CD4-positive, alpha-beta T cell treated with Interleukin-1 beta for 1 hour (primary cell): ENCODE measurements at regions not wholly inside any gene's neighbourhood (a gene's known extent, or its start where the extent isn't known, plus 50 kb on each side); places are given as distances from the start of the nearest gene placed in this dataset.
"Not testable (repeated sequence)": the region's sequence is repeated elsewhere in the genome, so short reads cannot be mapped to it uniquely, and the experiment has no call there.

Experiments used
- DNase-seq, 2 donors: peaks; one replicate each; pipeline ENCODE4 v3.0.0-alpha.2; 2020 to 2022

GRCh38 chr15:96051598-96051997, 278.9 kb upstream of the NR2F2 start:
- no peak for DNase-seq

DNA sequence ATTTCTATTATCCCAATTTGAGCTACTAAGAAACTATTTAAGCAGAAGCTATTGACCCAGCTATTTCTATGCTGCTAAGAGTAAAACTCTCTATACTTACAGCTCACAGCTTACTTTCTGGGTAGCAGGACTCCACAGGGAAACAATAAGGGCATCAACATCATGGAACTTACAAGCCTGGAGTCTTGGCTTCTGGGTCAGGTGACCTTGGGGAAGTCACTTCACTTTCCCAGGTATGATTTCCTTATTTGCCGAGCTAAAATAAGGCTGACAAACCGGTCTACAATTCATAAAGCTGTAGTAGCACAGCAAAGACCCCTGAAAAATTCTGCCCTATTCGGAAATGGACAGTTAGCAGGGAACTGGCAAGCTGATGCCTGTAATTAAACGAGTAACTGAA, 278.3 kb upstream of the NR2F2 start:
- DNase-seq = no peak

- no peak for DNase-seq
These were observed 277.9 kb upstream of the NR2F2 start for GRCh38 chr15:96052572-96053030.

DNA sequence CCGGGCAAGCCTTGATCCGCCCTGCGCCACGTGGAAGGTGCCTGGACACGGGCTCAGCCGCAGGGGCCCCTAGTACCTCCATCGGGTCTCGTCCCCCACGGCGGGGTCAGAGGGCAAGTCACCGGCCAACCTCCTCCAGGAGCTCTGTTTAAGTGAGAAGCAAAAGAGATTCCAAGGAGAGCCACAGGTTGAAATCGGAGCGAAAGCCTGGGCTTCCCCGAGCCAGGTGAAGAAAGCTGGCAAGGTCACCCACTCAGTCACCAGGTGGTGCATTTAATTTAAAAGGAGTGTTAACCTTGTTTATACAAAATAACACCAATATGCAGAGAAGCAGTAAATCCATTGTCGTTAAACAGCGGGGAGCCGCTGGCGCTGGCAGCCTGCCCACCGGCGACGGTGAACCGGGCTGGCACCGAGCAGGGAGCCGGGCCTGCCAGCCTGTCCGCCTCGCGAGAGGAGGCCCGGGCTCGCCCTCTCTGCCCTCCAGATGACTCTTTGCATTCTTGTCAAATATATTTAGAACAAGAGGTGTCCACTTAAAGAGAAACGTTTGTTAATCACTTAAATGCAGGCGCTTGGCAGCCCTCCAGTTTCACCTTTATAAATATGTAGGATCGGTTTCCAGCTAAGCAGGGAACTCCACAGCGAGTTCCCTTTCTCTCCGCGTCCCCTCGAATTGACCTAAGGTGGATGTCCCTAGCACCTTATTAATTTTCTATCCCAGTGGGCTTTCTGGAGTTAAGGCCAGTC, 277.3 kb upstream of the NR2F2 start:
- no peak for DNase-seq

GRCh38 chr15:96053781-96054428, 276.6 kb upstream of the NR2F2 start:
- no peak for DNase-seq

- no peak for DNase-seq
These were observed 275.9 kb upstream of the NR2F2 start for GRCh38 chr15:96054621-96055020.

DNA sequence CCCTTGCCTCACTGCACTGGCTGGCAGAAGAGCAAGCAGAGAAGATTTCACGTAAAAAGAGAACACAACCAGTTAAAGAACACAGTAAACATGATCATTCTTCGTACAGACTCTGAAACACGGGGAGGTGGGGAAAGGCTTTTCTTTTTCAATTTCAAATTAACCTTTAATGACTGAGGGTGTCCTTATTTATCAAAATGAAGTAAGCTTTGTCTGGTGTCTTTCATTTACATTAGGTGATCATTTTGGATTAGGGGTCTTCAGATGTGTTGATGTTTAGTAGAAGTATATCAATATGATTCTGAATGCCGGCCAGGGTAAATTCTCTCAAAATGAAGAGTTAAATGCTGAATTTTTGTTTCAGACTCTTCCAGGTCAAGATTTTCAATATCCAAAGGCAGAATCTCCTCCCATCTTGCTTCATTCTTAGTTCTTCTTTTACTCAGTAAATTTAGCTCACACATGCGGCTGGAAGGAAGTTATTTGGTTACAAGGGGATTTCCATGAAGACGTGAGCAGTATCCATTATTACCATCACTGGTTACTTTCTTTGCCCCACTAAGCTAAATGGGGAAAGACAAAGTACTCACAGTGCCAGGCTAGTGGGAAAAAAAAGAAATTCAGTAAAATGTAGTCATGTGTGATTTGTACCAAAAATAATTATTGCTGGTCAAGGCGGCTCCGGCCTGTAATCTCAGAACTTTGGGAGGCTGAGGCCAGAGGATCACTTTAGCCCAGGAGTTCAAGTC, 272.2 kb upstream of the NR2F2 start:
- DNase-seq = no peak

- not testable (repeated sequence) for DNase-seq
These were observed 271.7 kb upstream of the NR2F2 start for GRCh38 chr15:96058852-96059103.

DNA sequence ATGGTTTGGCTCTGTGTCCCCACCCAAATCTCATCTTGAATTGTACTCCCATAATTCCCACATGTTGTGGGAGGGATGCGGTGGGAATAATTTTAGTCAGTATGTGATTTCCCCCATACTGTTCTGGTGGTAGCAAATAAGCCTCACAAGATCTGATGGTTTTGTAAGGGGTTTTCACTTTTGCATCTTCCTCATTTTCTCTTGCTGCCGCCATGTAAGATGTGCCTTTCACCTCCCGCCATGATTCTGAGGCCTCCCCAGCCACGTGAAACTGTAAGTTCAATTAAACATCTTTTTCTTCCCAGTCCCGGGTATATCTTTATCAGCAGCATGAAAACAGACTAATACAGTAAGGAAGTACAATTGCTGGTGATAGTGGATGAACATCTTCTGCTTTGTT, 269.9 kb upstream of the NR2F2 start:
- not testable (repeated sequence) for DNase-seq

GRCh38 chr15:96064351-96064756, 266.1 kb upstream of the NR2F2 start:
- no peak for DNase-seq

DNA sequence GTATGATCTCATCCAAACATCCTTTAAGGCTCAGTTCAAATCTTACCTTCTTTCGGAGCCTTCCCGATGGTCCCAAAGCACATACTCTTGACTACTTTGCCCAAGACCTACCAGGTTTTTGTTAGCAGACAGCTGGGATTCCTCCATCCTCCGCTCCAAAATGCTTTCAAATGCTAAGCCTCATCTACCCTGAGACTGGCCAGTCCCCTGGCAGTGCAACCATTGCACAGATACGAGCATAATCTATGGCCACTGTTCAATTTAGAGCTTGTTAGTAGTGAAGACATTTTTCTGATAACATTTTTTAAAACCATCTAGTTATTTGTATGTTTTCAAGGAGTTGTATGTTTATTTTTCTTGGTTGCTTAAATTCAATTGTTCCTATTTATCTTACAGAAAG, 264.4 kb upstream of the NR2F2 start:
- DNase-seq = no peak

DNA sequence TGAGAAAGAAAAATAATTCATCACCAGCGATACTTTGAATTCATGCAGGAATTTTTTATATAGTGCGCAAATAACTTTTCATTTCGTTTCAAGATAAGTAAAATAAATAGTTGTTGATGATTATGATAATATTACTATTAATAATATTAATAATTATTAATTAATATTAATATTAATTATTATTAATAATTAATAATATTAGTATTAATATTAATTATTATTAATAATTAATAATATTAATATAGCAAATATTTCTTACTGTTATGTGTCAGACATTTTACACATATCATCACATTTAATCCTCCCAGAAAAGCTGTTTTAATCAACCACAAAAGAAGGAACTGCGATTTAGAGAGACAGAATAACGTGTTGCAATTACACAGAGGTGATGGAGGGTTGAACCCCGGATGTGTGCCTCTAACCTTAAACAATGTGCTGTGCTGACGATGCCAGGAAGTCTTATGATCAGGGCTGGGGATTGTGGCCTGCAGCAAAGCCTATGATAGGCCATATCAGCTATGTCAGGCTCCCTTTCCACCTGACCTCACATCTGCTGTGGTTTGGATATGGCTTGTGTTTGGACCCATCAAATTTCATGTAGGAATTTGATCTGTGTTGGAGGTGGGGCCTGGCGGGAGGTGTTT, 263.5 kb upstream of the NR2F2 start:
- no peak for DNase-seq

GRCh38 chr15:96067677-96068076, 262.8 kb upstream of the NR2F2 start:
- no peak for DNase-seq

DNA sequence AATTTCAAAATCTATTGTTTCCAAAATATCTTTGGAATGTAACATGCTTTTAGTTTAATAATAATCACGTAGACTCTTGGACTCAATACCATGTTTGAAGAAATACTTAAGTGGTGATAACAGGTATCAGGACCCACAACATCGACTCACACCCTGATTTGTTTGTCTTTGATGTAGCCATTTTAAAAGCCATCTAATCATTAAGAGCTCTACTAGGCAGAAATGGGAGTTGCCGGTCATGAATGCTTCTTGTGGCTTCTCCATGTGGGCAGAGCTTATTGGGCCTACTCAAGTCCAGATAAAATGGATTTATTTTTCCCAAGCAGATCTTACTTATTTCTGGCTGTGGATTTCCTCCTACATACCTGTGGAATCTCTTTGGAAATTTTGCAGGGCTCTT, 261.6 kb upstream of the NR2F2 start:
- DNase-seq = no peak

DNA sequence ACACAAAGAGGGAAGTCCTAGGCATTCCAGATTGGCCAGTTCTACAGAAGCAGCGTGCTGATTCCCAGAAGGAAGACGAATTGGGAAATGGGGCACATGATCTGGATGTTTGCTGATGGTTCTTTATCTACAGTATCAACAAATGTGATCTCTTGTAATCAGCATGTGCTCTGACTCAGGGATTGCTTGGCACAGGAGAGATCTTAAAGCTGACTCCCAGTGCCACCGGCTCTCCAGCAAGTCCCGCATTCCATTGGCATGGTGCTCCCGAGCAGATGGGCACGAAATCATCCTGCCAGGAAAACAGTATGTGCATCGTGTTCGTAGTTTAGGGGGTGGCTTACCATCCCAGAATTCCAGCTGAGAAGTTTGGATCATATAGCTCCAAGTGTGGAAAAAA, 259.9 kb upstream of the NR2F2 start:
- no peak for DNase-seq

GRCh38 chr15:96072821-96073220, 257.7 kb upstream of the NR2F2 start:
- no peak for DNase-seq

DNA sequence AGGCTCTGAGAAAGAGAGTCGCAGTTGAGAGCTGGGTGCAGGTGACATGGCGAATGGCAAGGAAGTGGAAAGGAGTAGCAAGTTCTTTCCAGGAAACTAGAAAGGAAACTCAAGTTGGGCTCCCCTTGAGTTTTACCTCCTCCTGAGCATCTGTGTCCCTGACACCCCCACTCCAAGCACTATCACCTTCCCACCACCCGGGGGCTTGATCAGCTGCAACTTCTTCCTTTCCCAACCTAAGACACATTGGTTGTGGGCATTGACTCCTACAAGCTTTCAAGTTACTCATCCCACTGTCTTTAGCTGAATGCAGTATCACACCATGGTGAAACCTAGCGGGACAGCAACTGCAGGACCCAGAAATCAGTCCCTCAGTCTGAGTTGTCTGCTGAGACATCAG, 256.6 kb upstream of the NR2F2 start:
- no peak for DNase-seq

DNA sequence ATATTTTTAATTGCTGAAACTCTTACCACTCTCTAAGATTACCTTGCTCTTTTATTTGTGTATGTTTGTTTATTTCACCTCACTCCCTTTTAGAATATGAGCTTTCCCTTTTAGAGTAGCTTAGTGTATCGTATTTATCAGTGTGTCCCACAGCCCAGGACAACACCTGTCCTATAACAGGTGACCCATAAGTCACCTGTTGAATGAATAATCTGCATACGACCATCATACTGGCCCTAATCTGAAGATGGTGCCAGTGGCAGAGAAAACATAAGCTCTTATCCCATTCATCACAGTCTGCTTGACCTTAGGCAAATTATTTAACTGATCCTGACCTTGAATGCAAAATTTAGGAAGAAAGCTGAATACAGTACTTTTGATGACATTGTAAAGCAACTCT, 254.6 kb upstream of the NR2F2 start:
- no peak for DNase-seq

GRCh38 chr15:96076350-96076749, 254.2 kb upstream of the NR2F2 start:
- no peak for DNase-seq

GRCh38 chr15:96079041-96079440, 251.5 kb upstream of the NR2F2 start:
- no peak for DNase-seq

DNA sequence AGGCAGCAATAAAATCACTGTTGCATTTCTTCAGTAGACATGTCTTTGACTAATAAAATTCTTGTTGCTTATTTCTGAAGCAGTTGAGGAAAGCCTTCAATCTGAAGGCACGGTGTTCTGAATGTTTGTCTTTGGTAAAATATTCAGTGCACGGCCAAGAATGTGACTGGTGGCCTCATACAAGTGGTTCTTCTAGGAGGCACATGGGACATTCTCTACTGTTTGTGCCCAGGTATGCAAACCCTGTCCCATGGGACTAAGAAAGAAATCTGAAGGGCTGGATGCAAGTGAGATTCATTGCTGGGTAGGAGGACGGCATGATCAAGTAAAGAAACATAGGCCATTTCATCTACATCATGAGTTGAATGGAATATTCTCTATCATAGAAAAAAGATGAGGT, 250.6 kb upstream of the NR2F2 start:
- DNase-seq = no peak

GRCh38 chr15:96086164-96086563, 244.3 kb upstream of the NR2F2 start:
- no peak for DNase-seq

DNA sequence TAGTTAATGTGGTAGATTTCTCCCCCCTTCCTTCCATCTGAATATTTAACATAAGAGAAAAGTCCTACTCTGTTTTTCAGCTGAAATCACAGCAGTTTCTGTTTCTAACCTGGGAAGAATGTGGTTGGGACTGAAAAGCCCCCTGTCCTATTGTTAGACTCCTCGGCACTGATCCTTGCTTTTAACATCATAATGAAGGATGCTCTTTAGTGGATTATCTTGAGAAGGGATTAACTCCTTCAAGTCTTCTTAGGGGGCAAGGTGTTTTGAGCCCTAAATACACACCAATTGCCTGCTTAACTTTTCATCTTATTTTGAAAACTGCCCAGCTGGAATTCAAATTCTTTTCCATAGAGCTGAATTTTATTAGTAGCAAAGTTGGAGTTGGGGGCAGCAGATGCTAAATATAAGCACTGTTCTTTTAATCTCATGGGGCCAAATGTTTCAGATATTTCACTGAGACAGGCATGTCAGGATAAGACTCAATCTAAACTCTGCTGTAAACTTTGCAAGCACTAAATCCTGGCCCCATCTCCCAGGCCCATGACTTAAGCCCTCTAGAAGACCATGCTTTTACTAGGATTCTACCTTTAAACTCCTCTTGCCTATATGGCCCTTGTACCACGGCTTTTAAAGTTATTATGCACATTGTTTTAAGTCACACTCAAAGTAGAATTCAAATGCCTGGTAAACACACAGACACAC, 243.2 kb upstream of the NR2F2 start:
- DNase-seq = no peak
